ENCODE measurements at regions not wholly inside any gene's neighbourhood (a gene's known extent, or its start where the extent isn't known, plus 50 kb on each side); places are given as distances from the start of the nearest gene placed in this dataset.
A peak's percentile ranks its signal among the peaks of the same experiment; 100 is the strongest.

GRCh38 chr6:144415014-144415413 lies 129.9 kb downstream of the UTRN start (continued):
- TF ChIP-seq ZNF512B (CRISPR knock-in tag; IDR thresholded peaks at IDR 0.05; ENCODE audit: borderline replicate concordance), result no peak
- no peak for TF ChIP-seq EEA1 (CRISPR knock-in tag; IDR thresholded peaks at IDR 0.05; ENCODE audit: borderline replicate concordance)
- TF ChIP-seq SSRP1 (CRISPR knock-in tag; IDR thresholded peaks at IDR 0.05), result no peak
- TF ChIP-seq ZNF326 (CRISPR knock-in tag; IDR thresholded peaks at IDR 0.05; ENCODE audit: borderline replicate concordance), result no peak
- TF ChIP-seq KIAA2018 (CRISPR knock-in tag; IDR thresholded peaks at IDR 0.05; ENCODE audit: borderline replicate concordance), result no peak
- TF ChIP-seq IRF2 (CRISPR knock-in tag; IDR thresholded peaks at IDR 0.05), result 0 out of 2 replicates have a peak, but pooled peaks have one; percentile 50
- TF ChIP-seq, protein P1, sequence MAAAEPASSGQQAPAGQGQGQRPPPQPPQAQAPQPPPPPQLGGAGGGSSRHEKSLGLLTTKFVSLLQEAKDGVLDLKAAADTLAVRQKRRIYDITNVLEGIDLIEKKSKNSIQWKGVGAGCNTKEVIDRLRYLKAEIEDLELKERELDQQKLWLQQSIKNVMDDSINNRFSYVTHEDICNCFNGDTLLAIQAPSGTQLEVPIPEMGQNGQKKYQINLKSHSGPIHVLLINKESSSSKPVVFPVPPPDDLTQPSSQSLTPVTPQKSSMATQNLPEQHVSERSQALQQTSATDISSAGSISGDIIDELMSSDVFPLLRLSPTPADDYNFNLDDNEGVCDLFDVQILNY (CRISPR knock-in tag; conservative IDR thresholded peaks at IDR 0.05), result no peak
- no peak for TF ChIP-seq GTF3A (CRISPR knock-in tag; conservative IDR thresholded peaks at IDR 0.05)
- TF ChIP-seq ZNF496 (CRISPR knock-in tag; IDR thresholded peaks at IDR 0.05; ENCODE audit: insufficient replicate concordance), result no peak
- no peak for TF ChIP-seq ZBED4 (CRISPR knock-in tag; IDR thresholded peaks at IDR 0.05; ENCODE audit: borderline replicate concordance)
- no peak for TF ChIP-seq ATF6 (CRISPR knock-in tag; conservative IDR thresholded peaks at IDR 0.05)

Data from HepG2 (cell line).